Endodermal cell (in vitro differentiated cells): ENCODE measurements at regions not wholly inside any gene's neighbourhood (a gene's known extent, or its start where the extent isn't known, plus 50 kb on each side); places are given as distances from the start of the nearest gene placed in this dataset.

Source experiments
- DNase-seq: peaks from one replicate; pipeline ENCODE4 v3.0.0-alpha.2; 2017
- H3K27ac ChIP-seq: 2 replicates; pipeline ENCODE4 v1.5.1; 2013; ENCODE audit warnings: mild to moderate bottlenecking, low read depth, low read length, moderate library complexity
- H3K27me3 ChIP-seq: 2 replicates; pipeline ENCODE4 v1.6.1; 2013; ENCODE audit warnings: mild to moderate bottlenecking, low read length, moderate library complexity; ENCODE audit not compliant: insufficient read depth, control insufficient read depth, poor library complexity, severe bottlenecking
- H3K36me3 ChIP-seq: 2 replicates; pipeline ENCODE4 v1.7.0; 2013; ENCODE audit warnings: mild to moderate bottlenecking, low read length, moderate library complexity; ENCODE audit not compliant: control insufficient read depth, insufficient read depth
- H3K4me1 ChIP-seq: one replicate; pipeline ENCODE4 v1.7.0; 2013; ENCODE audit warnings: low read length; ENCODE audit not compliant: control insufficient read depth, insufficient read depth
- H3K4me3 ChIP-seq: 2 replicates; pipeline ENCODE4 v1.5.1; 2013; ENCODE audit warnings: mild to moderate bottlenecking, low read length, moderate library complexity
- H3K9ac ChIP-seq: 2 replicates; pipeline ENCODE4 v1.6.1; 2013; ENCODE audit warnings: mild to moderate bottlenecking, low read length, moderate library complexity; ENCODE audit not compliant: poor library complexity, severe bottlenecking; ENCODE audit errors: extremely low read depth
- H3K9me3 ChIP-seq: 2 replicates; pipeline ENCODE4 v1.6.1; 2013; ENCODE audit warnings: mild to moderate bottlenecking, low read length, moderate library complexity; ENCODE audit not compliant: control insufficient read depth
- H3K27ac Mint-ChIP-seq: 2 replicates; pipeline ENCODE4 v1.8.0; 2020; ENCODE audit warnings: mixed read lengths
- H3K27me3 Mint-ChIP-seq: 2 replicates; pipeline ENCODE4 v1.8.0; 2021; ENCODE audit warnings: mild to moderate bottlenecking, mixed read lengths; ENCODE audit not compliant: insufficient read depth
- H3K36me3 Mint-ChIP-seq: 2 replicates; pipeline ENCODE4 v1.8.0; 2020; ENCODE audit warnings: low read depth, mixed read lengths
- H3K4me1 Mint-ChIP-seq: 2 replicates; pipeline ENCODE4 v1.8.0; 2020; ENCODE audit warnings: mixed read lengths
- H3K4me3 Mint-ChIP-seq: 2 replicates; pipeline ENCODE4 v1.8.0; 2020; ENCODE audit warnings: mild to moderate bottlenecking, moderate library complexity, mixed read lengths
- H3K9me3 Mint-ChIP-seq: 2 replicates; pipeline ENCODE4 v1.8.0; 2020; ENCODE audit warnings: mild to moderate bottlenecking, mixed read lengths
- WGBS, 2 experiments: methylation state at CpG; one replicate each; pipeline versions ENCODE4 v1.1.5 to v1.1.7; 2013; ENCODE audit warnings: missing lambda C conversion rate in 2 of 2, mixed read lengths in 1 of 2; ENCODE audit not compliant: insufficient coverage in 1 of 2, insufficient read length in 1 of 2; 5-methylcytosine and 5-hydroxymethylcytosine counted together
- TF ChIP-seq, protein P1 (sequence below): fragments of 200-600 bp; sonication (generic); conservative IDR thresholded peaks from 2 replicates; pipeline ENCODE4 v1.5.0; 2021; ENCODE audit warnings: antibody characterized with exemption, mild to moderate bottlenecking

DNA sequence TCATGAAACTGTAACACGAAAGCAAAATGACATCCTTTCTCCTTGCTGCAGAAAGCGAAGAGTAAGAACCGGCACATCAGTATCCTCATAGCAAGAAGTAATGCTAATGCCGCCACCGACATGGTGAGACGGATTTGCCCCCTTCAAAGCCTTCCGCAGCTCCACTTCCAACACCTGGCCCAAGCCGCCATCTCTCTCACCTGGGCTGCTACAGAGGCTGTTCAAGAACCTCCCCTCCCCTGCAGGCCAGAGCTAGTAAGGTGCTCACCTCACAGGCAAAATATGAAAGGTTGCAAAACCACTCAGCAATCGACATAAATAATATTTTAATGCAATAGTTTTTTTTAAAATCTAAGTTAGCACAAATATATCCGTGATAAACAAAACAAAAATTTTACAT, 123.9 kb upstream of the FRMD4A start:
- 94 to 100% methylated on average over 6 to 10 of the region's 10 CpGs for WGBS, 2 experiments
- DNase-seq = peak; percentile 58
- no peak overlapping the region for H3K9ac ChIP-seq
- Mint-ChIP-seq H3K27ac (no peak overlapping the region), H3K27me3 (peaks cover 3% of the 10 kb centered on the region), H3K9me3 (peaks cover 30% of the 10 kb centered on the region), H3K36me3 (no peaks in the 10 kb centered on the region), H3K4me3 (no peak overlapping the region), H3K4me1 (no peaks in the 10 kb centered on the region)
- H3K4me1 ChIP-seq = no peaks in the 10 kb centered on the region
- peaks cover 30% of the 10 kb centered on the region for H3K9me3 ChIP-seq
- TF ChIP-seq, protein P1, sequence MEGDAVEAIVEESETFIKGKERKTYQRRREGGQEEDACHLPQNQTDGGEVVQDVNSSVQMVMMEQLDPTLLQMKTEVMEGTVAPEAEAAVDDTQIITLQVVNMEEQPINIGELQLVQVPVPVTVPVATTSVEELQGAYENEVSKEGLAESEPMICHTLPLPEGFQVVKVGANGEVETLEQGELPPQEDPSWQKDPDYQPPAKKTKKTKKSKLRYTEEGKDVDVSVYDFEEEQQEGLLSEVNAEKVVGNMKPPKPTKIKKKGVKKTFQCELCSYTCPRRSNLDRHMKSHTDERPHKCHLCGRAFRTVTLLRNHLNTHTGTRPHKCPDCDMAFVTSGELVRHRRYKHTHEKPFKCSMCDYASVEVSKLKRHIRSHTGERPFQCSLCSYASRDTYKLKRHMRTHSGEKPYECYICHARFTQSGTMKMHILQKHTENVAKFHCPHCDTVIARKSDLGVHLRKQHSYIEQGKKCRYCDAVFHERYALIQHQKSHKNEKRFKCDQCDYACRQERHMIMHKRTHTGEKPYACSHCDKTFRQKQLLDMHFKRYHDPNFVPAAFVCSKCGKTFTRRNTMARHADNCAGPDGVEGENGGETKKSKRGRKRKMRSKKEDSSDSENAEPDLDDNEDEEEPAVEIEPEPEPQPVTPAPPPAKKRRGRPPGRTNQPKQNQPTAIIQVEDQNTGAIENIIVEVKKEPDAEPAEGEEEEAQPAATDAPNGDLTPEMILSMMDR = peak; percentile 36
- H3K4me3 ChIP-seq = no peak overlapping the region
- H3K36me3 ChIP-seq = no peaks in the 10 kb centered on the region
- H3K27me3 ChIP-seq = no peaks in the 10 kb centered on the region
- no peak overlapping the region for H3K27ac ChIP-seq

DNA sequence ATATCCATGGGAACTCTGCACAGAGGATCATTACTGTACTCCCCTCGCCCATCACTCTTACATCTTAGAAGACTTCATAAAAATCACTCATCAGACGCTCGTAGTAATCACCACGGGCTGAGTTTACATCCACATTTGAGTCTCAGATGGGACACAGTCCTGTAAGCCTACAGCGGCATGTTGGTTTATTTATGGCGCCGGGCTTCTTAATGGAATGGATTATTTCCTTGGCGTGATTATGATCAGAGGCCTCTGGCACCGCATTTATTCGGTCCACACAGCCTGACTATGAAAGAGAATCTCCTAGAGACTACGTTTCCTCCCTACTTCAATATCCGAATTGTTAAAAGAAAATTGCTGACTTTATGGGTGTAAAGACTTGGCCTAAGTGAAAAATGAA, 123.5 kb upstream of the FRMD4A start:
- Histone ChIP-seq H3K4me3 (no peak overlapping the region), H3K27me3 (no peaks in the 10 kb centered on the region), H3K9ac (no peak overlapping the region), H3K4me1 (no peaks in the 10 kb centered on the region), H3K9me3 (peaks cover 30% of the 10 kb centered on the region), H3K27ac (no peak overlapping the region), H3K36me3 (no peaks in the 10 kb centered on the region)
- Mint-ChIP-seq H3K4me3 (no peak overlapping the region), H3K27me3 (peaks cover 3% of the 10 kb centered on the region), H3K9me3 (peaks cover 30% of the 10 kb centered on the region), H3K36me3 (no peaks in the 10 kb centered on the region), H3K4me1 (no peaks in the 10 kb centered on the region), H3K27ac (no peak overlapping the region)
- TF ChIP-seq, protein P1 = no peak
- no peak for DNase-seq
- 98% methylated on average over 7 to 12 of the region's 12 CpGs for WGBS, 2 experiments

DNA sequence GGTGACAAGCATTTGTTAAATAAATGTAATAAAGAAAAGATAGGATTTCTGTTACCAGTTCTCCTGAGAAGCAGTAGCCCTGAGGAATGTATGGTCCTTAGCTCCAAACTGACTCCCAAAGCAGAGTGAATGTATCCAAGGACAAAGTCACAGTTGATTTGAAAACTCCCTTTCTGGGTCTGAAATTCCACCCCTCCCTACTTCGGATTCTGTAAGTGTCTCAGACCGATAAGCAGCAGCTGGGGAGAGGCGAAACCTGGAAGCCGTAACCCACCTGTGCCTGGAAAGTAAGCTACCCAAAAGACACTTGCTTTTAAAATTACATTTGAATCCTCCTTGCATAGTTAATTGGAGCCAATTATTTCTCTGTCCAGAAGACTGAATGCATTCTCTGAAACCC, 122.9 kb upstream of the FRMD4A start:
- no peak overlapping the region for H3K9ac ChIP-seq

More for the DNA sequence above, 122.9 kb upstream of the FRMD4A start:
- Histone ChIP-seq H3K4me1 (no peaks in the 10 kb centered on the region), H3K27me3 (no peaks in the 10 kb centered on the region), H3K36me3 (no peaks in the 10 kb centered on the region), H3K4me3 (no peak overlapping the region), H3K27ac (no peak overlapping the region), H3K9me3 (peaks cover 26% of the 10 kb centered on the region)
- Mint-ChIP-seq H3K4me1 (peaks cover 1% of the 10 kb centered on the region), H3K27ac (no peak overlapping the region), H3K27me3 (no peaks in the 10 kb centered on the region), H3K9me3 (peaks cover 28% of the 10 kb centered on the region), H3K4me3 (no peak overlapping the region), H3K36me3 (no peaks in the 10 kb centered on the region)
- DNase-seq = no peak
- WGBS, 2 experiments = 90 to 96% methylated on average over 4 of the region's 4 CpGs
- TF ChIP-seq, protein P1 = no peak
